ENCODE measurements at regions not wholly inside any gene's neighbourhood (a gene's known extent, or its start where the extent isn't known, plus 50 kb on each side); places are given as distances from the start of the nearest gene placed in this dataset.

DNA sequence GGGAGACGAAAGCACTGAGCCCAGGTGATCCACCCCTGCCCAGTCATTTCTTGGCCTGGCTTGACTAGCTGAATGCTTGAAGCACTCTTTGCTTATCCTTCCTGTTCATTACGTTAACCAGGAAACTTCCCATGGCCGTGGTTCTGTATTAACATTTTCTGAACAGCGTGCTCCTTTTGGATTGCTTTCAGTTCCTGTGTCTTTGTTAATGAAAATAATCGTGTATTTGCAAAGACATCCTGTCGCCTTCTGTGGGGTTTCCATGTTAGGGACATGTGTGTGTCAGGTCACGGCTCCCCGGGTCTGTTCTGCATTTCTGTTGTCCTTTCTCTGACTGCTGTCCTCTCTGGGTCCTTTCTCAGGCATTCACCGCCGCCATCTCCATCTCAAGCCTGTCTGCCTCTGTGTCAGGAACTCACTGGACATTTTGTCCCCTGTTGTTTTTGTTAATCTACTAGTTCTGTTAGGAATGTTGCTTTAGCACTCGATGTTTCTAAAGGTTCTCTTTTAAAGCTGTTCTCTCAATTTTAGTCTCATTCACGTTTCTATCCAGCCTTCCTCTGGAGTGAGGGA is 434.1 kb upstream of the HS6ST1 start:
- H3K36me3 ChIP-seq: no peaks in the 10 kb centered on the region
- TF ChIP-seq, protein P1, sequence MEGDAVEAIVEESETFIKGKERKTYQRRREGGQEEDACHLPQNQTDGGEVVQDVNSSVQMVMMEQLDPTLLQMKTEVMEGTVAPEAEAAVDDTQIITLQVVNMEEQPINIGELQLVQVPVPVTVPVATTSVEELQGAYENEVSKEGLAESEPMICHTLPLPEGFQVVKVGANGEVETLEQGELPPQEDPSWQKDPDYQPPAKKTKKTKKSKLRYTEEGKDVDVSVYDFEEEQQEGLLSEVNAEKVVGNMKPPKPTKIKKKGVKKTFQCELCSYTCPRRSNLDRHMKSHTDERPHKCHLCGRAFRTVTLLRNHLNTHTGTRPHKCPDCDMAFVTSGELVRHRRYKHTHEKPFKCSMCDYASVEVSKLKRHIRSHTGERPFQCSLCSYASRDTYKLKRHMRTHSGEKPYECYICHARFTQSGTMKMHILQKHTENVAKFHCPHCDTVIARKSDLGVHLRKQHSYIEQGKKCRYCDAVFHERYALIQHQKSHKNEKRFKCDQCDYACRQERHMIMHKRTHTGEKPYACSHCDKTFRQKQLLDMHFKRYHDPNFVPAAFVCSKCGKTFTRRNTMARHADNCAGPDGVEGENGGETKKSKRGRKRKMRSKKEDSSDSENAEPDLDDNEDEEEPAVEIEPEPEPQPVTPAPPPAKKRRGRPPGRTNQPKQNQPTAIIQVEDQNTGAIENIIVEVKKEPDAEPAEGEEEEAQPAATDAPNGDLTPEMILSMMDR (IDR thresholded peaks at IDR 0.05): no peak
- H3K27me3 ChIP-seq: no peaks in the 10 kb centered on the region
- intact Hi-C loops (cut with DNase I): no loop called here
- no peak for DNase-seq
- H3K27ac ChIP-seq: peak overlapping the region in 3 of 4 donors; percentile 22 to 72 (median 62)
- WGBS, 2 donors: 79% methylated on average over 12 of the region's 12 CpGs
- peak in 2 of 4 donors; percentile 4 to 15 for ATAC-seq
- no peaks in the 10 kb centered on the region for H3K9me3 ChIP-seq
- no peak overlapping the region for H3K4me3 ChIP-seq
- H3K4me1 ChIP-seq: peaks cover 7 to 35% (median 25%) of the 10 kb centered on the region in 3 donors
- FAIRE-seq: no peak

DNA sequence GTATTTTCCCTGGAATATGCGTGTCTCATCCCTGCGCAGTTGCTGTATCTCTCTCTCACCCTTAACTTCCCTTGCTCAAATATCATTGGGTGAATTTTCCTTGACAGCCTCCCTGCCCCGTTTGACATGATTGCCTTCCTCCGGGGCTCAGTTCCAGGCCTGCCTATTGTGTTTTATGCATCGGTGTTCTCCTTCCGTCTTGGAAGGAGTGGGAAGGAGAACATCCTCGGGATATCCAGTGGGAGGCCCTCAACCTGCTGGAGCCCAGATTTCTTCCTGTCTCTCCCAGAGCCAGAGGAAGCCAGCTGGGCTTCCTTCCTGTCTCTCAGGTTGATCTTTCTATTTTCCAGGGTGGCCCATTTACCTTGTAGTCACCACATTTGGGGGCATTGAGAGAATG is 434.7 kb upstream of the HS6ST1 start:
- H3K4me1 ChIP-seq: peaks cover 7 to 34% (median 25%) of the 10 kb centered on the region in 3 donors
- ATAC-seq (no peak), FAIRE-seq (no peak), DNase-seq (no peak)
- H3K27me3 ChIP-seq: no peaks in the 10 kb centered on the region
- intact Hi-C loops (cut with DNase I): no loop called here
- no peaks in the 10 kb centered on the region for H3K9me3 ChIP-seq
- H3K27ac ChIP-seq: peak overlapping the region in 2 of 4 donors; percentile 62 to 72
- no peak overlapping the region for H3K4me3 ChIP-seq
- TF ChIP-seq, protein P1 (IDR thresholded peaks at IDR 0.05): no peak
- H3K36me3 ChIP-seq: no peaks in the 10 kb centered on the region
- WGBS, 2 donors: 81 to 83% methylated on average over 7 of the region's 7 CpGs

DNA sequence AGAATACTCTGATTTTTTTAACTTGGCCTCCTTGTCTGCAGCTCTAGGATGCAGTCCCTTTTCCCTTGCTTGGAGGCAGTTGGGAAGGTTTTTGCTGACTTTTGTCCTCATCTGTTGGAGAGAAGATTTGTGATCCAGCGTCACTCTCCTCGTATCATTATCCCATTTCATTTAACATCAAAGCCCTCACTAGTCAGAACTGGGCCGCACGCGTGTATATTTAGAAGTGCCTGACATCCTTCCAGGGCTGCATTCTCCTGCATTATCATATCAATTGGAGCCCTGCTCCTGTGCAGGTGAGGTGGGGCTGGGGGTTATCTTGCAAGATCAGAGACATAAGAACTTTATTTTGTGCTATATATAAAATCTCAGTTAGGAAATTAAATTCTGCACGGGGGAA is 435.1 kb upstream of the HS6ST1 start:
- Histone ChIP-seq H3K27ac (peak overlapping the region in 2 of 4 donors; percentile 62 to 72), H3K4me1 (peaks cover 7 to 34% (median 25%) of the 10 kb centered on the region in 3 donors), H3K27me3 (no peaks in the 10 kb centered on the region), H3K36me3 (no peaks in the 10 kb centered on the region), H3K9me3 (no peaks in the 10 kb centered on the region), H3K4me3 (no peak overlapping the region)
- FAIRE-seq: no peak
- TF ChIP-seq, protein P1 (IDR thresholded peaks at IDR 0.05): no peak
- DNase-seq: no peak
- ATAC-seq: no peak
- intact Hi-C loops (cut with DNase I): no loop called here
- WGBS, 2 donors: 77 to 84% methylated on average over 6 of the region's 6 CpGs

DNA sequence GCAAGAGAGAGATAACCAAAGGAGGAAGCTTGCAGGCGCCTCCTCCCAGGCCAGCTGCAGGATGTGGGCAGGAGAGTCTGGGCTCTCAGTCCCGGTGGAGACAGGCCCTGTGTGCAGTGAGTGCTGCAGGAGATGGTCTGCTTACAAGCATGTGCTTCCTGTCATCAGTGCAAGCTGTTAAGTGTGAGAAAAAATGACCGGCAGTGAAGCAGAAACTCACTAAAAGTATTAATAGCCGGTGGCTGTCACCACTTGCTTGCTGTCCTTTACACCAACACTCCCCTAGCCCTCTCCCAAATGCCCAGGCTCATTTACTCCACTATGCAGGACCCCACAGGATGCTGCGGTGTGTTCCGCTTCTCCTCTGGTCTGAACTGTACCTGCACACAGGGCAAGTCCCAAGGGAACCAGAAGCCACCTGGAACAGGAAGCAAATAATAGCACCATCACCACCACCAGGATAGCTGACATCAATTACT is 435.6 kb upstream of the HS6ST1 start:
- FAIRE-seq: no peak
- intact Hi-C loops (cut with DNase I): no loop called here
- H3K36me3 ChIP-seq: no peaks in the 10 kb centered on the region
- peak overlapping the region in 2 of 4 donors; percentile 19 to 62 for H3K27ac ChIP-seq
- H3K4me1 ChIP-seq: peaks cover 7 to 34% (median 25%) of the 10 kb centered on the region in 3 donors
- DNase-seq: no peak
- WGBS, 2 donors: 71 to 74% methylated on average over 6 of the region's 6 CpGs
- TF ChIP-seq, protein P1 (IDR thresholded peaks at IDR 0.05): no peak
- no peaks in the 10 kb centered on the region for H3K9me3 ChIP-seq
- H3K27me3 ChIP-seq: no peaks in the 10 kb centered on the region
- H3K4me3 ChIP-seq: no peak overlapping the region
- ATAC-seq: no peak

DNA sequence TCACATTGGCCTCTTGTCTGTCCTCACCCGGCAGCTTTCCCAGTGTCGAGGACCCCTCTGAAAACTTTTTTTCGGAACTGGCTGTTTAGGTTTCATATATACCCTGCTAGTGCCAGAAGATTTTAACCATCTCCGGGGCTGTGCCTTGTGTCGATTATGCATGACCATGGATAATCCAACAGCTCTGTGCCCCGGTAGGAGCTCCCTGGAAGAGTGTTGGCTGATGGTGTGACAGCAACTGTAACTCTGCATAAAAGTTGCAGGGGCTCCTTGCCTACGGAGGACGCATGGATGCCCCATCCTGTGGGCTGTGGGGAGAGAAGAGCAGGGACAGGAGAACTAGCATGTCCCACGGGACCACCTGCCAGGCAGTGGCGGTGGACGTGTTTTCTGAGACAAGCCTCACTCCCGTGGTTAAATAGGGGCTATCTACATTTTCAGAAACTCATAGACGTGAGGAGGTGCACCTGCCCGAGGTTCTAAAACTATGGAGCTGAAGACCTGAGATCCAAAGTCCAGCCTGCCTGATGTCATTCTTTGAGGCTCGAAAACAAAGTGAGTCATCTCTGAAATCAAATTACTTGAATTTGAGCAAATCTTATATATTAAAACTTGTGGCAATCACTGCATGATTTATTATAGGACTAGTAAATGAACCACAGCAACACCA is 437.2 kb upstream of the HS6ST1 start:
- peak; percentile 77 to 87 (median 84) for ATAC-seq
- Histone ChIP-seq H3K9me3 (no peaks in the 10 kb centered on the region), H3K27me3 (no peaks in the 10 kb centered on the region), H3K27ac (peak overlapping the region; percentile 9 to 88 (median 76)), H3K36me3 (no peaks in the 10 kb centered on the region), H3K4me1 (peaks cover 7 to 30% (median 23%) of the 10 kb centered on the region in 3 donors), H3K4me3 (peak overlapping the region in 1 of 4 donors; percentile 1)
- DNase-seq: peak in 2 of 6 donors; percentile 60 to 61
- no peak for FAIRE-seq
- WGBS, 2 donors: 44 to 63% methylated on average over 15 of the region's 15 CpGs
- intact Hi-C loops (cut with DNase I): no loop called here
- TF ChIP-seq, protein P1 (IDR thresholded peaks at IDR 0.05): no peak

Measured in pancreas (tissue), 10 donors.